HEK293 (cell line): ENCODE measurements at regions not wholly inside any gene's neighbourhood (a gene's known extent, or its start where the extent isn't known, plus 50 kb on each side); places are given as distances from the start of the nearest gene placed in this dataset.

Experiments used
- CTCF ChIA-PET: fragments of 350-600 bp; formaldehyde crosslinking; extraction: SDS; loops from one replicate; lab custom pipeline; 2021; ENCODE audit warnings: antibody characterized with exemption; lab: Yijun Ruan, JAX
- POLR2A ChIA-PET: fragments of 300-600 bp; formaldehyde crosslinking; extraction: SDS; loops from one replicate; lab custom pipeline; 2020; ENCODE audit warnings: antibody characterized with exemption, inconsistent platforms; lab: Yijun Ruan, JAX
- H3K27ac ChIP-seq: fragments of 200-500 bp; sonication (Bioruptor generic); 2 replicates; pipeline ENCODE4 v1.5.1; 2014; ENCODE audit warnings: low read depth, low read length, control low read depth, inconsistent platforms; ENCODE audit errors: extremely low read depth
- H3K36me3 ChIP-seq, 2 experiments: fragments of 200-500 bp in 1 of 2; sonication (Bioruptor generic) in 1 of 2; 1 replicate in 1 of 2; 2 replicates in 1 of 2; pipeline ENCODE4 v1.5.1; 2014 to 2017; ENCODE audit warnings: inconsistent platforms in 2 of 2, low read length in 2 of 2; ENCODE audit not compliant: control insufficient read depth in 2 of 2, insufficient read depth in 1 of 2
- H3K4me1 ChIP-seq: fragments of 200-500 bp; sonication (Bioruptor generic); 2 replicates; pipeline ENCODE4 v1.5.1; 2014; ENCODE audit warnings: mild to moderate bottlenecking, low read length, inconsistent platforms; ENCODE audit not compliant: control insufficient read depth, insufficient read depth
- H3K4me3 ChIP-seq: 2 replicates; pipeline ENCODE4 v1.5.1; 2011; ENCODE audit warnings: low read depth, mild to moderate bottlenecking, control low read depth, low read length, moderate library complexity
- H3K9me3 ChIP-seq: fragments of 200-500 bp; sonication (Bioruptor generic); 2 replicates; pipeline ENCODE4 v1.5.1; 2014; ENCODE audit warnings: low read depth, low read length, inconsistent platforms; ENCODE audit not compliant: control insufficient read depth, insufficient read depth
- BCL6B ChIP-seq: fragments of 450-650 bp; formaldehyde crosslinking; IDR thresholded peaks from 2 replicates; pipeline ENCODE4 v1.5.1; 2017; ENCODE audit warnings: missing biosample characterization, missing genetic modification characterization
- FEZF1 ChIP-seq: fragments of 450-650 bp; formaldehyde crosslinking; IDR thresholded peaks from 2 replicates; pipeline ENCODE4 v1.5.1; 2016; ENCODE audit warnings: missing biosample characterization, missing genetic modification characterization
- GLI2 ChIP-seq: fragments of 450-650 bp; formaldehyde crosslinking; IDR thresholded peaks from 2 replicates; pipeline ENCODE4; 2017; ENCODE audit warnings: missing biosample characterization, missing genetic modification characterization, low read depth, borderline replicate concordance
- KLF8 ChIP-seq: fragments of 450-650 bp; formaldehyde crosslinking; IDR thresholded peaks from 2 replicates; pipeline ENCODE4 v1.5.1; 2016; ENCODE audit warnings: missing biosample characterization, missing genetic modification characterization
- SCRT1 ChIP-seq: fragments of 450-650 bp; formaldehyde crosslinking; IDR thresholded peaks from 2 replicates; pipeline ENCODE4 v1.5.1; 2016; ENCODE audit warnings: missing biosample characterization, missing genetic modification characterization, borderline replicate concordance
- SCRT2 ChIP-seq: fragments of 450-650 bp; formaldehyde crosslinking; IDR thresholded peaks from 2 replicates; pipeline ENCODE4 v1.5.1; 2016; ENCODE audit warnings: missing biosample characterization, missing genetic modification characterization
- SP3 ChIP-seq: fragments of 450-650 bp; formaldehyde crosslinking; IDR thresholded peaks from 2 replicates; pipeline ENCODE4 v1.5.1; 2016; ENCODE audit warnings: missing biosample characterization, missing genetic modification characterization
- TCF7L2 ChIP-seq: IDR thresholded peaks from 2 replicates; pipeline ENCODE4 v1.6.1; 2011; ENCODE audit warnings: low read depth, mild to moderate bottlenecking, inconsistent platforms, low read length, moderate library complexity, borderline replicate concordance
- YY2 ChIP-seq: fragments of 450-650 bp; formaldehyde crosslinking; IDR thresholded peaks from 2 replicates; pipeline ENCODE4 v1.5.1; 2016; ENCODE audit warnings: missing biosample characterization, missing genetic modification characterization
- ZBTB26 ChIP-seq: fragments of 450-650 bp; formaldehyde crosslinking; optimal IDR thresholded peaks from 2 replicates; pipeline ENCODE3; 2016; ENCODE audit warnings: missing biosample characterization, mild to moderate bottlenecking, missing genetic modification characterization
- ZBTB49 ChIP-seq: fragments of 450-650 bp; formaldehyde crosslinking; IDR thresholded peaks from 2 replicates; pipeline ENCODE4 v1.5.1; 2016; ENCODE audit warnings: missing biosample characterization, missing genetic modification characterization, low read depth
- ZBTB7A ChIP-seq: fragments of 450-650 bp; formaldehyde crosslinking; IDR thresholded peaks from 2 replicates; pipeline ENCODE4 v1.5.1; 2016; ENCODE audit warnings: low read depth, missing biosample characterization, missing genetic modification characterization
- ZBTB8A ChIP-seq: fragments of 450-650 bp; formaldehyde crosslinking; IDR thresholded peaks from 2 replicates; pipeline ENCODE4 v1.5.1; 2016; ENCODE audit warnings: missing biosample characterization, missing genetic modification characterization
- ZNF10 ChIP-seq: fragments of 450-650 bp; formaldehyde crosslinking; IDR thresholded peaks from 2 replicates; pipeline ENCODE4 v1.5.1; 2017; ENCODE audit warnings: missing biosample characterization, missing genetic modification characterization
- ZNF174 ChIP-seq: fragments of 450-650 bp; formaldehyde crosslinking; IDR thresholded peaks from 2 replicates; pipeline ENCODE4 v1.5.0; 2017; ENCODE audit warnings: missing biosample characterization, mild to moderate bottlenecking, missing genetic modification characterization
- ZNF214 ChIP-seq: fragments of 450-650 bp; formaldehyde crosslinking; IDR thresholded peaks from 2 replicates; pipeline ENCODE4 v1.5.1; 2017; ENCODE audit warnings: missing biosample characterization, mild to moderate bottlenecking, missing genetic modification characterization, borderline replicate concordance
- ZNF24 ChIP-seq: fragments of 450-650 bp; formaldehyde crosslinking; IDR thresholded peaks from 2 replicates; pipeline ENCODE4 v1.5.1; 2016; ENCODE audit warnings: missing biosample characterization, missing genetic modification characterization
- ZNF280C ChIP-seq: fragments of 450-650 bp; formaldehyde crosslinking; IDR thresholded peaks from 2 replicates; pipeline ENCODE4 v1.5.1; 2016; ENCODE audit warnings: missing biosample characterization, missing genetic modification characterization
- ZNF518A ChIP-seq: fragments of 450-650 bp; formaldehyde crosslinking; conservative IDR thresholded peaks from 2 replicates; pipeline ENCODE4 v1.5.1; 2016; ENCODE audit warnings: low read depth, missing biosample characterization, missing genetic modification characterization
- ZNF521 ChIP-seq: fragments of 450-650 bp; formaldehyde crosslinking; IDR thresholded peaks from 2 replicates; pipeline ENCODE4 v1.5.1; 2017; ENCODE audit warnings: missing biosample characterization, mild to moderate bottlenecking, missing genetic modification characterization
- ZNF560 ChIP-seq: fragments of 450-650 bp; formaldehyde crosslinking; IDR thresholded peaks from 2 replicates; pipeline ENCODE4 v1.5.1; 2017; ENCODE audit warnings: missing biosample characterization, missing genetic modification characterization, borderline replicate concordance
- ZNF585B ChIP-seq: fragments of 450-650 bp; formaldehyde crosslinking; IDR thresholded peaks from 2 replicates; pipeline ENCODE4 v1.5.1; 2016; ENCODE audit warnings: missing biosample characterization, missing genetic modification characterization
- ZNF624 ChIP-seq: fragments of 450-650 bp; formaldehyde crosslinking; IDR thresholded peaks from 2 replicates; pipeline ENCODE4 v1.5.1; 2017; ENCODE audit warnings: missing biosample characterization, missing genetic modification characterization
- ZNF707 ChIP-seq: fragments of 450-650 bp; formaldehyde crosslinking; IDR thresholded peaks from 2 replicates; pipeline ENCODE4 v1.5.1; 2016; ENCODE audit warnings: missing biosample characterization, missing genetic modification characterization
- ZNF791 ChIP-seq: fragments of 450-650 bp; formaldehyde crosslinking; IDR thresholded peaks from 2 replicates; pipeline ENCODE4 v1.5.1; 2016; ENCODE audit warnings: missing biosample characterization, missing genetic modification characterization
- ZNF837 ChIP-seq: fragments of 450-650 bp; formaldehyde crosslinking; IDR thresholded peaks from 2 replicates; pipeline ENCODE4 v1.5.1; 2016; ENCODE audit warnings: missing biosample characterization, missing genetic modification characterization
- ZNF843 ChIP-seq: fragments of 450-650 bp; formaldehyde crosslinking; IDR thresholded peaks from 2 replicates; pipeline ENCODE4 v1.5.1; 2016; ENCODE audit warnings: missing biosample characterization, missing genetic modification characterization
- ZSCAN16 ChIP-seq: fragments of 450-650 bp; formaldehyde crosslinking; IDR thresholded peaks from 2 replicates; pipeline ENCODE4 v1.5.1; 2016; ENCODE audit warnings: missing biosample characterization, missing genetic modification characterization

- TF ChIP-seq ZNF518A (tag by site-specific recombination) (no peak), SCRT1 (no peak), BCL6B (no peak), ZBTB49 (tag by site-specific recombination) (no peak), GLI2 (tag by site-specific recombination) (no peak), FEZF1 (tag by site-specific recombination) (no peak), ZBTB26 (tag by site-specific recombination) (no peak), SP3 (tag by site-specific recombination) (no peak), YY2 (no peak), TCF7L2 (no peak), ZNF585B (no peak), ZNF560 (tag by site-specific recombination) (no peak)
- TF ChIP-seq, all 188 proteins: peak for 0
Measured at GRCh38 chr13:63208826-63209225, 1793.2 kb upstream of the PCDH20 start (continued).

- H3K4me1 ChIP-seq, result no peaks in the 10 kb centered on the region
- H3K36me3 ChIP-seq, result no peaks in the 10 kb centered on the region
- POLR2A ChIA-PET, result no interaction called here
- CTCF ChIA-PET, result no interaction called here
- H3K27ac ChIP-seq, result no peak overlapping the region
- H3K9me3 ChIP-seq, result no peaks in the 10 kb centered on the region
- no peak overlapping the region for H3K4me3 ChIP-seq
- no peak for TF ChIP-seq ZNF521 (tag by site-specific recombination)
- no peak for TF ChIP-seq ZNF24 (tag by site-specific recombination)
- no peak for TF ChIP-seq ZSCAN16 (tag by site-specific recombination)
- no peak for TF ChIP-seq ZNF707
- no peak for TF ChIP-seq SCRT2 (tag by site-specific recombination)
- no peak for TF ChIP-seq ZNF174
- TF ChIP-seq ZNF624 (tag by site-specific recombination), result no peak
- no peak for TF ChIP-seq ZBTB8A (tag by site-specific recombination)
- TF ChIP-seq ZNF280C (tag by site-specific recombination), result no peak
- TF ChIP-seq SCRT1, result no peak
- no peak for TF ChIP-seq ZNF10 (tag by site-specific recombination)
- TF ChIP-seq ZNF791 (tag by site-specific recombination), result no peak
- no peak for TF ChIP-seq ZBTB7A (tag by site-specific recombination)
- no peak for TF ChIP-seq KLF8 (tag by site-specific recombination)
- TF ChIP-seq ZNF843 (tag by site-specific recombination), result no peak
- TF ChIP-seq ZNF837 (tag by site-specific recombination), result no peak
- TF ChIP-seq ZNF214 (tag by site-specific recombination), result no peak
Measured at GRCh38 chr13:63206461-63206860, 1790.8 kb upstream of the PCDH20 start.
